ENCODE measurements at regions not wholly inside any gene's neighbourhood (a gene's known extent, or its start where the extent isn't known, plus 50 kb on each side); places are given as distances from the start of the nearest gene placed in this dataset.

DNA sequence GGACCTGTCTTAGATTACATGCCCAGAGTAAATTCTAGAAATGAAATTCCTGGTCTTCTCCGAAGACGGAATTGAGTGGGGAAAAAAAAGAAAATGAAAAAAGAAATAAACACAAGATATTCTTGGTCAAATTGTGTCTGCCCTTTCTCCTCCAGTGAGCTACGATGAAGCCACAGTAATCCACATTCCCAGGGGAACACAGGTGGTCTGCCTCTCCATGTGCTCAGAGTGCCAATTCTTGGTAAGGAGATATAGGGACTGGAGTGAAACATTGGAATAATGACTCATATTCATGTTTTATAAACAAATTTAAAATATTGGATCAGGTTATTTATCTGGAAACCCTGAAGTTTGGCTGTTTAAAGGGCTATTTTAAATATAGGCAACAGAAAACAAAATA is 54.2 kb upstream of the MGST2 start:
- DNase-seq, result no peak

DNA sequence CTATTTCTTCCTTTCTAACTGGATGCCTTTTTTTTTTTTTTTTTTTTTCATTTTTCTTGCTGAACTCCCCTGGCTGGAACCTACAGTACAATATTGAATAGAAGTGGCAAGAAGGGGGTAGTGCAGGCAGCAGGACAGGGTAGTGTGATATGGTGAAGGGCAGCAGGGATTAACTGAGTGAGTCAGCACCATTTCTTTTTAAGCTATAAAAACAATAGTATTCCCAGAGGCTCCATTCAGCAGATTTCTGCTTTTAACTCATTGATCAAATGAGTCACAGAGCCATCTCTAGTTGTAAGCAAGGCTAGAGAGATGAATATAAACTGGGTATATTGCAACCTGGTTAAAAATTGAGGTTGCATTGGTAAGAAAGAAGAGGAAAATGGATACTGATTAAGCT is 53.6 kb upstream of the SETD7 start:
- DNase-seq, result peak; percentile 13

DNA sequence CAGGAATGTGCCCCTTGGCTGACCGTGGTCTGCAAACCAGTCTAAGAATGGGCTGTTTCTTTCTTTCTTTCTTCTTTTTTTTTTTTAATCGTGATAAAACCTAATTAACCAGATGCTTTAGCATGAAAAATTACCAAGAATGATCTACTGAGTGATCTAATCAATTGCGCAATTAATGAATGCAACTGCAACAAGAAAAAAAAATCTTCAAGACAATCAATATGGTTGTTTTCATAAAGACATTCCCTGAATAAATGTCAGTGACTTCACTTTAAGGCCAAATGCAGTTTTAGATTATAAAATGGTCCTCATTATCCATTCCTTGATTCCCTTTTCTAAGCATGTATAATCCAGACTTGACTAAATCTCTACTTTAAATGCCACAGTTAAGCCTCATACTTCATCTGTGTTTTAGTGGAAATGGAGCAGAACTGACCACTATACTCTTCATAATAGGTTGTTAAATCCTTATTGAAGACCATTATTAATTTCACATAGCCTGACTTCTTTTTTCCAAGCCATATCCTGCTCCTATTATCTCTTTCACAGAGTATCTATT is 51.6 kb upstream of the SETD7 start:
- DNase-seq, result no peak

DNA sequence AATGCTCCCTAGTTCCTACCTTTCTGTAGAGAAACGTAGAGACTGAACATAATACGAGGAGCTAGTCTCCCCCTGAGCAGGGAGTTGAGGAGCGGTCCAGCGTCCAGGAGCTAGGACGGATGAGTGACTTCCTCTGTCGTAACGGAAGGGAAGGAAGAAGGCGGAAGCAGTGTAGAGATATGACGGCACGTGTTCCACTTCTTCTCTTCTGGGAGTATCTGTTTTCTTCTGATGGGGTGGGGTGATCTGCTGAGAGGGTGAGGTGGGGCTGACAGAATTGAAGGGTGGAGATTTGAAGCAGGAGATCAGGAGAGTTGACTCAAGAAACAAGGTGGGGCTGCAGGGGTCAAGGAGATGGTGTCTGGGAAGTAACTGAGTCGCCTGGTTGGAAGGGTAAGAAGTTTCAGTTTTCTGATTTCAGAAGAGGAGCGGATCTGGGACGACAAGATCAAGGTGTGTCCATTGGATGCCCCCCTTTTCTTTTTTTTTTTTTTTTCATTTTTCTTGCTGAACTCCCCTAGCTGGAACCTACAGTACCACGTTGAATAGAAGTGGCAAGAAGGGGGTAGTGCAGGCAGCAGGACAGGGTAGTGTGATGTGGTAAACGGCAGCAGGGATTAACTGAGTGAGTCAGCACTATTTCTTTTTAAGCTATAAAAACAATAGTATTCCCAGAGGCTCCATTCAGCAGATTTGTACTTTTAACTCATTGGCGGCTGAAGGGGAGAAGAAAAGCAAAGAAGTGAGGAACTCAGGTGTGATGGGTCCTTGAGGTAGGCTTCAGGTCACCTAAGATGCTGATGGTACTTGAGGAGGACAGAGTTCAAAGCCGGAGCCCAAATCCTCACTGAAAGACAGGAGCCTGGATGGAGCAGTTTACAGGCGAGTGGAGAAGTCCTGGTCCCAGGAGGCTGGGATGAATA is 50.8 kb upstream of the SETD7 start:
- DNase-seq, result peak; percentile 77

DNA sequence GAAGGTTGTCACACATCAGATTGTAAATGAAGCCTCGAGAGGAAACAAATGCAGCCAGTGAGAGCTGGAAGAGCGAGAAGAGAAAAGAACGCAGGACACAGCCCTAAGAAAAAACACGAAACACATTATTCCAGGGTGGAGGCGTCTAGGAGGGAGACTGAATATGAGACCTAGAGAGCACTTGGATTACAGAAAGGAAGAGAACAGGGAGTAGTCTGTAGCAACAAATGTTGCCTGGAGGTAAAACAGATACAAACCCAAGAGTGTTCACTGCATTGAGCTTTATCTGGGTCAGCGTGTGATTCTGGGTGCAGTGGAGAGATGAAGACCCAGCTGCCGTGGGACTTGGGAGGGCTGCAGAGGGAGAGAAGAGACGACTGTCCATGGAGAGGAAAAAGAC is 50.1 kb upstream of the SETD7 start:
- no peak for DNase-seq
